HEK293 (cell line): ENCODE measurements at regions not wholly inside any gene's neighbourhood (a gene's known extent, or its start where the extent isn't known, plus 50 kb on each side); places are given as distances from the start of the nearest gene placed in this dataset.

Source experiments
- CTCF ChIA-PET: fragments of 350-600 bp; formaldehyde crosslinking; extraction: SDS; loops from one replicate; lab custom pipeline; 2021; ENCODE audit warnings: antibody characterized with exemption; lab: Yijun Ruan, JAX
- POLR2A ChIA-PET: fragments of 300-600 bp; formaldehyde crosslinking; extraction: SDS; loops from one replicate; lab custom pipeline; 2020; ENCODE audit warnings: antibody characterized with exemption, inconsistent platforms; lab: Yijun Ruan, JAX
- H3K27ac ChIP-seq: fragments of 200-500 bp; sonication (Bioruptor generic); 2 replicates; pipeline ENCODE4 v1.5.1; 2014; ENCODE audit warnings: low read depth, low read length, control low read depth, inconsistent platforms; ENCODE audit errors: extremely low read depth
- H3K36me3 ChIP-seq, 2 experiments: fragments of 200-500 bp in 1 of 2; sonication (Bioruptor generic) in 1 of 2; 1 replicate in 1 of 2; 2 replicates in 1 of 2; pipeline ENCODE4 v1.5.1; 2014 to 2017; ENCODE audit warnings: inconsistent platforms in 2 of 2, low read length in 2 of 2; ENCODE audit not compliant: control insufficient read depth in 2 of 2, insufficient read depth in 1 of 2
- H3K4me1 ChIP-seq: fragments of 200-500 bp; sonication (Bioruptor generic); 2 replicates; pipeline ENCODE4 v1.5.1; 2014; ENCODE audit warnings: mild to moderate bottlenecking, low read length, inconsistent platforms; ENCODE audit not compliant: control insufficient read depth, insufficient read depth
- H3K4me3 ChIP-seq: 2 replicates; pipeline ENCODE4 v1.5.1; 2011; ENCODE audit warnings: low read depth, mild to moderate bottlenecking, control low read depth, low read length, moderate library complexity
- H3K9me3 ChIP-seq: fragments of 200-500 bp; sonication (Bioruptor generic); 2 replicates; pipeline ENCODE4 v1.5.1; 2014; ENCODE audit warnings: low read depth, low read length, inconsistent platforms; ENCODE audit not compliant: control insufficient read depth, insufficient read depth
- BCL11A ChIP-seq: fragments of 450-650 bp; formaldehyde crosslinking; IDR thresholded peaks from 2 replicates; pipeline ENCODE4 v1.5.1; 2016; ENCODE audit warnings: low read depth, missing biosample characterization, missing genetic modification characterization
- MYNN ChIP-seq: fragments of 450-650 bp; formaldehyde crosslinking; IDR thresholded peaks from 2 replicates; pipeline ENCODE4 v1.5.1; 2016; ENCODE audit warnings: missing biosample characterization, missing genetic modification characterization, borderline replicate concordance
- MZF1 ChIP-seq: fragments of 450-650 bp; formaldehyde crosslinking; IDR thresholded peaks from 2 replicates; pipeline ENCODE4 v1.5.1; 2017; ENCODE audit warnings: missing biosample characterization, missing genetic modification characterization, borderline replicate concordance
- TRIM28 ChIP-seq: IDR thresholded peaks from 2 replicates; pipeline ENCODE4 v1.6.1; 2011; ENCODE audit warnings: low read length, control low read depth, borderline replicate concordance
- ZBTB21 ChIP-seq: fragments of 450-650 bp; formaldehyde crosslinking; IDR thresholded peaks from 2 replicates; pipeline ENCODE4 v1.5.1; 2017; ENCODE audit warnings: missing biosample characterization, missing genetic modification characterization
- ZIC2 ChIP-seq: fragments of 450-650 bp; formaldehyde crosslinking; IDR thresholded peaks from 2 replicates; pipeline ENCODE4 v1.5.1; 2016; ENCODE audit warnings: missing biosample characterization, missing genetic modification characterization
- ZNF10 ChIP-seq: fragments of 450-650 bp; formaldehyde crosslinking; IDR thresholded peaks from 2 replicates; pipeline ENCODE4 v1.5.1; 2017; ENCODE audit warnings: missing biosample characterization, missing genetic modification characterization
- ZNF37A ChIP-seq: fragments of 450-650 bp; IDR thresholded peaks from 2 replicates; pipeline ENCODE4 v1.5.1; 2018; ENCODE audit warnings: missing biosample characterization, missing genetic modification characterization
- ZNF391 ChIP-seq: fragments of 450-650 bp; formaldehyde crosslinking; IDR thresholded peaks from 2 replicates; pipeline ENCODE4 v1.5.1; 2016; ENCODE audit warnings: low read depth, missing biosample characterization, missing genetic modification characterization, borderline replicate concordance
- ZNF404 ChIP-seq: fragments of 450-650 bp; formaldehyde crosslinking; IDR thresholded peaks from 2 replicates; pipeline ENCODE4 v1.5.1; 2017; ENCODE audit warnings: missing biosample characterization, missing genetic modification characterization
- ZNF701 ChIP-seq: fragments of 450-650 bp; formaldehyde crosslinking; IDR thresholded peaks from 2 replicates; pipeline ENCODE4 v1.5.1; 2016; ENCODE audit warnings: missing biosample characterization, missing genetic modification characterization
- ZNF76 ChIP-seq: fragments of 450-650 bp; formaldehyde crosslinking; IDR thresholded peaks from 2 replicates; pipeline ENCODE4; 2016; ENCODE audit warnings: low read depth, missing biosample characterization, missing genetic modification characterization, borderline replicate concordance
- ZXDB ChIP-seq: fragments of 450-650 bp; formaldehyde crosslinking; IDR thresholded peaks from 2 replicates; pipeline ENCODE4 v1.5.1; 2016; ENCODE audit warnings: missing biosample characterization, missing genetic modification characterization
- TF ChIP-seq, protein P1 (sequence below): fragments of 450-650 bp; formaldehyde crosslinking; IDR thresholded peaks from 2 replicates; pipeline ENCODE4 v1.5.1; 2016; ENCODE audit warnings: missing biosample characterization, missing genetic modification characterization
- TF ChIP-seq, protein P2 (sequence below): fragments of 450-650 bp; formaldehyde crosslinking; IDR thresholded peaks from 2 replicates; pipeline ENCODE4 v1.5.1; 2016; ENCODE audit warnings: missing biosample characterization, missing genetic modification characterization
- TF ChIP-seq, protein P3 (sequence below): fragments of 450-650 bp; formaldehyde crosslinking; IDR thresholded peaks from 2 replicates; pipeline ENCODE4 v1.5.1; 2016; ENCODE audit warnings: missing biosample characterization, missing genetic modification characterization
- TF ChIP-seq, protein P4 (sequence below): fragments of 450-650 bp; formaldehyde crosslinking; IDR thresholded peaks from 2 replicates; pipeline ENCODE4 v1.5.1; 2017; ENCODE audit warnings: missing biosample characterization, missing genetic modification characterization

DNA sequence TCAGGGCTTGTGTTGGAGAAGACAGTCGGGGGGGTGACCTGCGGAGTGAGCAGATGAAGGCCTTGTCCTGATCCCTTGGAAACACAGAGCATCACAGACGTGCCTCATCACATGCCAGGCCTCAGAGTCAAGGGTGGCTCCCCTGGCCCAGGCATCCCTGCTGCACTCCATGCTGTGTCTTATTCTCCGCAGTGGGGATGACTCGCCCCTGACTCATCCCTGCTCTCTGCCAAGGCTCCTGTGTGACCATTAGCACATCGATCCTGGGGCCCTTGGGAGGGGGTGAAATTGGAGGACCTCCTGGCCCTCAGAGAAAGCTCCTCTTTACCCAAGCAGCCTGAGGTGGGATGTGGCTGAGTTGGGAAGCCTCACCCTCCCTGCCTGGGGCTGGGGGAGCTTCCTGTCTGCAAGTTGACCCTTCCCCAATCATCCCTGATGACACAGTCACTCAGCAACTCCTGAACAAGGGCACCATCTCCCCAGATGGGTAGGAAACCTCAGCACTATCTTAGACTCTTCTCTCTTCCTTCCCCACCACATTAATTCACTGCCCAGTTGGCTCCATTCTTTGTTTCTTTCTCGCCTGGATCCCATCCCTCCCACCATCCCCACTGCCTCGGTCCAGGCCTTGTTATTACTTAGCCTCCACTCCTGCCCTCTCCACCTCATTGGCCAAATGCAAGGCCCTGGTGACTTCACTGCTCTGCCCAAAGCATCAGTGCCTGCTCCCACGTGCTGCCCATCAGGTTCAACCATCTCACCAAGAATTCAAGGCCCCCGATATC is 74.6 kb downstream of the CAMK2N1 start (continued):
- TF ChIP-seq, protein P1, sequence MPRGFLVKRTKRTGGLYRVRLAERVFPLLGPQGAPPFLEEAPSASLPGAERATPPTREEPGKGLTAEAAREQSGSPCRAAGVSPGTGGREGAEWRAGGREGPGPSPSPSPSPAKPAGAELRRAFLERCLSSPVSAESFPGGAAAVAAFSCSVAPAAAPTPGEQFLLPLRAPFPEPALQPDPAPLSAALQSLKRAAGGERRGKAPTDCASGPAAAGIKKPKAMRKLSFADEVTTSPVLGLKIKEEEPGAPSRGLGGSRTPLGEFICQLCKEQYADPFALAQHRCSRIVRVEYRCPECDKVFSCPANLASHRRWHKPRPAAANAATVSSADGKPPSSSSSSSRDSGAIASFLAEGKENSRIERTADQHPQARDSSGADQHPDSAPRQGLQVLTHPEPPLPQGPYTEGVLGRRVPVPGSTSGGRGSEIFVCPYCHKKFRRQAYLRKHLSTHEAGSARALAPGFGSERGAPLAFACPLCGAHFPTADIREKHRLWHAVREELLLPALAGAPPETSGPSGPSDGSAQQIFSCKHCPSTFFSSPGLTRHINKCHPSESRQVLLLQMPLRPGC (tag by site-specific recombination), result no peak
- TF ChIP-seq, protein P2, sequence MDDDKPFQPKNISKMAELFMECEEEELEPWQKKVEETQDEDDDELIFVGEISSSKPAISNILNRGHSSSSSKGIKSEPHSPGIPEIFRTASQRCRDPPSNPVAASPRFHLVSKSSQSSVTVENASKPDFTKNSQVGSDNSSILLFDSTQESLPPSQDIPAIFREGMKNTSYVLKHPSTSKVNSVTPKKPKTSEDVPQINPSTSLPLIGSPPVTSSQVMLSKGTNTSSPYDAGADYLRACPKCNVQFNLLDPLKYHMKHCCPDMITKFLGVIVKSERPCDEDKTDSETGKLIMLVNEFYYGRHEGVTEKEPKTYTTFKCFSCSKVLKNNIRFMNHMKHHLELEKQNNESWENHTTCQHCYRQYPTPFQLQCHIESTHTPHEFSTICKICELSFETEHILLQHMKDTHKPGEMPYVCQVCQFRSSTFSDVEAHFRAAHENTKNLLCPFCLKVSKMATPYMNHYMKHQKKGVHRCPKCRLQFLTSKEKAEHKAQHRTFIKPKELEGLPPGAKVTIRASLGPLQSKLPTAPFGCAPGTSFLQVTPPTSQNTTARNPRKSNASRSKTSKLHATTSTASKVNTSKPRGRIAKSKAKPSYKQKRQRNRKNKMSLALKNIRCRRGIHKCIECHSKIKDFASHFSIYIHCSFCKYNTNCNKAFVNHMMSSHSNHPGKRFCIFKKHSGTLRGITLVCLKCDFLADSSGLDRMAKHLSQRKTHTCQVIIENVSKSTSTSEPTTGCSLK (tag by site-specific recombination), result no peak
- TF ChIP-seq ZBTB21, result peak; percentile 48; the same call in 1 of the 2 replicates
- TF ChIP-seq ZNF37A (tag by site-specific recombination), result no peak
- TF ChIP-seq ZXDB, result no peak
- TF ChIP-seq BCL11A (tag by site-specific recombination), result no peak
- no peak for TF ChIP-seq ZNF10 (tag by site-specific recombination)
- TF ChIP-seq, protein P3, sequence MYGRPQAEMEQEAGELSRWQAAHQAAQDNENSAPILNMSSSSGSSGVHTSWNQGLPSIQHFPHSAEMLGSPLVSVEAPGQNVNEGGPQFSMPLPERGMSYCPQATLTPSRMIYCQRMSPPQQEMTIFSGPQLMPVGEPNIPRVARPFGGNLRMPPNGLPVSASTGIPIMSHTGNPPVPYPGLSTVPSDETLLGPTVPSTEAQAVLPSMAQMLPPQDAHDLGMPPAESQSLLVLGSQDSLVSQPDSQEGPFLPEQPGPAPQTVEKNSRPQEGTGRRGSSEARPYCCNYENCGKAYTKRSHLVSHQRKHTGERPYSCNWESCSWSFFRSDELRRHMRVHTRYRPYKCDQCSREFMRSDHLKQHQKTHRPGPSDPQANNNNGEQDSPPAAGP, result peak; percentile 69; the same call in 1 of the 2 replicates
- no peak for TF ChIP-seq ZNF701 (tag by site-specific recombination)
- no peak for TF ChIP-seq TRIM28

GRCh38 chr1:20410503-20410902 is 75.5 kb downstream of the CAMK2N1 start:
- POLR2A ChIA-PET, result no interaction called here
- Histone ChIP-seq H3K36me3 (no peaks in the 10 kb centered on the region), H3K27ac (no peak overlapping the region), H3K4me3 (no peak overlapping the region), H3K4me1 (no peaks in the 10 kb centered on the region), H3K9me3 (no peaks in the 10 kb centered on the region)
- TF ChIP-seq, protein P4, sequence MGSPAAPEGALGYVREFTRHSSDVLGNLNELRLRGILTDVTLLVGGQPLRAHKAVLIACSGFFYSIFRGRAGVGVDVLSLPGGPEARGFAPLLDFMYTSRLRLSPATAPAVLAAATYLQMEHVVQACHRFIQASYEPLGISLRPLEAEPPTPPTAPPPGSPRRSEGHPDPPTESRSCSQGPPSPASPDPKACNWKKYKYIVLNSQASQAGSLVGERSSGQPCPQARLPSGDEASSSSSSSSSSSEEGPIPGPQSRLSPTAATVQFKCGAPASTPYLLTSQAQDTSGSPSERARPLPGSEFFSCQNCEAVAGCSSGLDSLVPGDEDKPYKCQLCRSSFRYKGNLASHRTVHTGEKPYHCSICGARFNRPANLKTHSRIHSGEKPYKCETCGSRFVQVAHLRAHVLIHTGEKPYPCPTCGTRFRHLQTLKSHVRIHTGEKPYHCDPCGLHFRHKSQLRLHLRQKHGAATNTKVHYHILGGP, result no peak
- TF ChIP-seq ZNF76 (tag by site-specific recombination), result no peak
- TF ChIP-seq ZNF404, result no peak
- 0 out of 2 replicates have a peak, but pooled peaks have one; percentile 63 for TF ChIP-seq MYNN
- TF ChIP-seq MZF1 (tag by site-specific recombination), result no peak
- CTCF ChIA-PET, result interaction anchor here (1.1 to 2.6 kb wide), 2 partner anchors 20 to 33 kb away, joined by 4 to 11 read pairs; no protein-coding TSS in a partner anchor

DNA sequence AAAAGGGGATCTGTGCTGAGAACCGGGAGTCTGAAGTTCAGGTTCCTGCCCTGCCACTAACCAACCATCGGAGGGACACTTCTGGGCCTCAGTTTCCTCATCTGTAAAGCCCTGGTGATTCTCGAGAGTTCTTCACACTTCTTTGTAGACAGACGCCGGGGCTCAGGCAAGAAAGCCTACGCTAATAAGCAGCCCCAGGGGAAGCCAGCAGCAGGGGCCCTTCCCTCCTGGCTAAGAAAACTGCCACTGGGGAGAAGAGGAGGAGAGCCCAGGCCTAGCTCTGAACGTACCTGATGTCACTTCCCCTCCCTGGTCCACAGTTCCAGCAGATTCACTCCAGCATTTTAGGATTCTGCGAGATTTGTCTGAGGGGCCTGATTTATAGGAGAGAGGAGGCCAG is 76.0 kb downstream of the CAMK2N1 start:
- H3K9me3 ChIP-seq, result no peaks in the 10 kb centered on the region
- CTCF ChIA-PET, result interaction anchor here (1.1 to 2.6 kb wide), 2 partner anchors 20 to 33 kb away, joined by 4 to 11 read pairs; no protein-coding TSS in a partner anchor
- H3K36me3 ChIP-seq, result no peaks in the 10 kb centered on the region
- H3K4me1 ChIP-seq, result no peaks in the 10 kb centered on the region
- no peak overlapping the region for H3K4me3 ChIP-seq
- no peak overlapping the region for H3K27ac ChIP-seq
- POLR2A ChIA-PET, result no interaction called here
- no peak for TF ChIP-seq ZNF391 (tag by site-specific recombination)
- TF ChIP-seq ZIC2, result peak; percentile 33; the same call in 1 of the 2 replicates
- TF ChIP-seq, all 188 proteins: peak for 1
